K562 (cell line): ENCODE measurements at regions not wholly inside any gene's neighbourhood (a gene's known extent, or its start where the extent isn't known, plus 50 kb on each side); places are given as distances from the start of the nearest gene placed in this dataset.

Experiments
- C11orf30 ChIP-seq: fragments of 450-650 bp; IDR thresholded peaks from 2 replicates; pipeline ENCODE4 v1.6.1; 2016; ENCODE audit warnings: low read depth, mild to moderate bottlenecking
- EP300 ChIP-seq: IDR thresholded peaks from 2 replicates; pipeline ENCODE4 v1.6.1; 2012; ENCODE audit warnings: low read length, improper control_type of control experiment
- HDAC6 ChIP-seq: IDR thresholded peaks from 2 replicates; pipeline ENCODE4 v1.6.1; 2012; ENCODE audit warnings: low read depth, mild to moderate bottlenecking, control low read depth, inconsistent platforms, low read length, moderate library complexity
- MTA2 ChIP-seq: fragments of 450-650 bp; IDR thresholded peaks from 2 replicates; pipeline ENCODE4 v1.6.1; 2016; ENCODE audit warnings: low read depth
- POLR2A ChIP-seq: fragments of 450-650 bp; conservative IDR thresholded peaks from 2 replicates; pipeline ENCODE4 v1.6.1; 2016
- SLC30A9 ChIP-seq: fragments of 250-450 bp; sonication (Bioruptor Pico); IDR thresholded peaks from 2 replicates; pipeline ENCODE4 v1.8.0; 2022; ENCODE audit warnings: mild to moderate bottlenecking, moderate library complexity
- SMC3 ChIP-seq: conservative IDR thresholded peaks from 2 replicates; pipeline ENCODE4 v1.6.1; 2011; ENCODE audit warnings: low read depth, low read length, improper control_type of control experiment; ENCODE audit not compliant: insufficient read depth
- TCF7 ChIP-seq: sonication (generic); IDR thresholded peaks from 2 replicates; pipeline ENCODE4 v1.6.1; 2016; ENCODE audit warnings: antibody characterized with exemption, borderline replicate concordance
- ZNF764 ChIP-seq: fragments of 250-450 bp; sonication (Bioruptor Pico); IDR thresholded peaks from 2 replicates; pipeline ENCODE4 v1.4.0; 2020; ENCODE audit warnings: low read depth, mild to moderate bottlenecking, moderate library complexity
- TF ChIP-seq, protein P1 (sequence below), 3 experiments: IDR thresholded peaks in 2 of 3; conservative IDR thresholded peaks in 1 of 3; 2 replicates each; pipeline ENCODE4 v1.5.1; 2011 to 2012; ENCODE audit warnings: low read length in 3 of 3, mild to moderate bottlenecking in 3 of 3, control low read depth in 2 of 3, improper control_type of control experiment in 1 of 3, inconsistent platforms in 1 of 3, low read depth in 1 of 3, mixed read lengths in 1 of 3, moderate library complexity in 1 of 3; ENCODE audit not compliant: insufficient read depth in 2 of 3

DNA sequence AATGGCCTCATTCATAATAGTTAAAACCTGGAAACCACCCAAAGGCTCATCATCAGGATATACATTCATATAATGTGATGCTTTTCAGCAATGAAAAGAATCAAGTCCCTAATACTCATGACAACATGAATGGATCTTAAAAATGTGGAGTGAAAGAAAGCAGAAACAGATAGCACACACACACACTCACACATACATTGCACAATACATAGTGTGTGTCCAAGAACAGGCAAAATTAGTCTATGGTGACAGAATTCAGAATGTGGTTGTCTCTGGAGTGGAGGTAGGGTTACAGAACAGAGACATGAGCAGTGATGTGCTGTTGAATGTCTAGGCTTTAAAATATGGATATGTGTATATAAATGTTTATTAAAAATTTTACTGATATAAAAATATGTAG lies 419.9 kb upstream of the PCDH15 start:
- TF ChIP-seq POLR2A = no peak
- no peak for TF ChIP-seq EP300
- TF ChIP-seq C11orf30 = no peak
- TF ChIP-seq SMC3 = no peak
- TF ChIP-seq, protein P1, sequence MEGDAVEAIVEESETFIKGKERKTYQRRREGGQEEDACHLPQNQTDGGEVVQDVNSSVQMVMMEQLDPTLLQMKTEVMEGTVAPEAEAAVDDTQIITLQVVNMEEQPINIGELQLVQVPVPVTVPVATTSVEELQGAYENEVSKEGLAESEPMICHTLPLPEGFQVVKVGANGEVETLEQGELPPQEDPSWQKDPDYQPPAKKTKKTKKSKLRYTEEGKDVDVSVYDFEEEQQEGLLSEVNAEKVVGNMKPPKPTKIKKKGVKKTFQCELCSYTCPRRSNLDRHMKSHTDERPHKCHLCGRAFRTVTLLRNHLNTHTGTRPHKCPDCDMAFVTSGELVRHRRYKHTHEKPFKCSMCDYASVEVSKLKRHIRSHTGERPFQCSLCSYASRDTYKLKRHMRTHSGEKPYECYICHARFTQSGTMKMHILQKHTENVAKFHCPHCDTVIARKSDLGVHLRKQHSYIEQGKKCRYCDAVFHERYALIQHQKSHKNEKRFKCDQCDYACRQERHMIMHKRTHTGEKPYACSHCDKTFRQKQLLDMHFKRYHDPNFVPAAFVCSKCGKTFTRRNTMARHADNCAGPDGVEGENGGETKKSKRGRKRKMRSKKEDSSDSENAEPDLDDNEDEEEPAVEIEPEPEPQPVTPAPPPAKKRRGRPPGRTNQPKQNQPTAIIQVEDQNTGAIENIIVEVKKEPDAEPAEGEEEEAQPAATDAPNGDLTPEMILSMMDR (IDR thresholded peaks at IDR 0.05 in 2 of 3, conservative IDR thresholded peaks at IDR 0.05 in 1 of 3; ENCODE audit: insufficient read depth in 2 of 3, low read depth in 1 of 3, low read length in 3 of 3) = no peak
- no peak for TF ChIP-seq SLC30A9 (CRISPR knock-in tag)
- TF ChIP-seq HDAC6 = no peak
- TF ChIP-seq MTA2 = no peak
- TF ChIP-seq ZNF764 (CRISPR knock-in tag) = no peak
- TF ChIP-seq TCF7 = no peak
